Liver (tissue), 8 donors: ENCODE measurements at regions not wholly inside any gene's neighbourhood (a gene's known extent, or its start where the extent isn't known, plus 50 kb on each side); places are given as distances from the start of the nearest gene placed in this dataset.

Experiments
- DNase-seq: peaks from one replicate; pipeline ENCODE4 v3.0.0-alpha.2; 2017; ENCODE audit warnings: low spot score
- H3K27ac ChIP-seq, 2 donors: one replicate each; pipeline ENCODE4 v1.7.0; 2013; ENCODE audit warnings: inconsistent platforms in 2 of 2, low read length in 2 of 2, control low read depth in 1 of 2, low read depth in 1 of 2, mild to moderate bottlenecking in 1 of 2
- H3K27me3 ChIP-seq, 4 donors: one replicate each; pipeline versions ENCODE4 v1.6.1 to v1.7.0; 2013; ENCODE audit warnings: low read length in 3 of 4, inconsistent platforms in 1 of 4, mild to moderate bottlenecking in 1 of 4, moderate library complexity in 1 of 4; ENCODE audit not compliant: control insufficient read depth in 4 of 4, insufficient read depth in 4 of 4
- H3K36me3 ChIP-seq, 4 donors: one replicate each; pipeline versions ENCODE4 v1.6.1 to v1.7.0; 2013; ENCODE audit warnings: low read length in 3 of 4, mild to moderate bottlenecking in 3 of 4, low read depth in 1 of 4, moderate library complexity in 1 of 4; ENCODE audit not compliant: control insufficient read depth in 4 of 4, insufficient read depth in 3 of 4
- H3K4me1 ChIP-seq, 4 donors: one replicate each; pipeline versions ENCODE4 v1.6.1 to v1.7.0; 2013; ENCODE audit warnings: low read length in 3 of 4, mild to moderate bottlenecking in 3 of 4, moderate library complexity in 1 of 4; ENCODE audit not compliant: control insufficient read depth in 4 of 4, insufficient read depth in 4 of 4
- H3K4me3 ChIP-seq, 3 donors: one replicate each; pipeline versions ENCODE4 v1.6.1 to v1.7.0; 2013; ENCODE audit warnings: low read length in 3 of 3, control low read depth in 1 of 3, low read depth in 1 of 3, mild to moderate bottlenecking in 1 of 3
- H3K9ac ChIP-seq, 2 donors: one replicate each; pipeline ENCODE4 v1.7.0; 2013; ENCODE audit warnings: low read length in 2 of 2, mild to moderate bottlenecking in 2 of 2, moderate library complexity in 2 of 2, control low read depth in 1 of 2, low read depth in 1 of 2
- H3K9me3 ChIP-seq, 4 donors: one replicate each; pipeline versions ENCODE4 v1.6.1 to v1.7.0; 2013; ENCODE audit warnings: low read length in 3 of 4; ENCODE audit not compliant: control insufficient read depth in 4 of 4
- CTCF ChIP-seq: fragments of 150-350 bp; IDR thresholded peaks from 2 replicates; pipeline ENCODE4 v1.5.1; 2017; ENCODE audit warnings: improper control_type of control experiment, low read depth, low read length; ENCODE audit not compliant: missing input control
- EGR1 ChIP-seq, 2 donors: IDR thresholded peaks; 2 replicates each; pipeline ENCODE4 v1.6.1; 2016 to 2018; ENCODE audit warnings: antibody characterized with exemption in 2 of 2, low read depth in 2 of 2
- FOXA1 ChIP-seq: IDR thresholded peaks from 2 replicates; pipeline ENCODE4 v1.6.1; 2016; ENCODE audit warnings: antibody characterized with exemption
- FOXA2 ChIP-seq: IDR thresholded peaks from 2 replicates; pipeline ENCODE4 v1.6.1; 2016; ENCODE audit warnings: antibody characterized with exemption
- GABPA ChIP-seq, 2 donors: IDR thresholded peaks in 1 of 2; conservative IDR thresholded peaks in 1 of 2; 2 replicates each; pipeline ENCODE4 v1.6.1; 2016; ENCODE audit warnings: antibody characterized with exemption in 2 of 2, mild to moderate bottlenecking in 1 of 2, moderate library complexity in 1 of 2
- HNF4A ChIP-seq, 2 donors: conservative IDR thresholded peaks; 2 replicates each; pipeline ENCODE4 v1.6.1; 2016; ENCODE audit warnings: antibody characterized with exemption in 2 of 2, mild to moderate bottlenecking in 2 of 2
- HNF4G ChIP-seq: IDR thresholded peaks from 2 replicates; pipeline ENCODE4 v1.6.1; 2016; ENCODE audit warnings: antibody characterized with exemption
- JUND ChIP-seq, 2 donors: IDR thresholded peaks; 2 replicates each; pipeline ENCODE4 v1.6.1; 2016; ENCODE audit warnings: antibody characterized with exemption in 2 of 2
- NR2F2 ChIP-seq: IDR thresholded peaks from 2 replicates; pipeline ENCODE4 v1.6.1; 2016; ENCODE audit warnings: antibody characterized with exemption
- RAD21 ChIP-seq, 2 donors: IDR thresholded peaks; 2 replicates each; pipeline ENCODE4 v1.6.1; 2016; ENCODE audit warnings: antibody characterized with exemption in 2 of 2, mild to moderate bottlenecking in 2 of 2
- REST ChIP-seq: IDR thresholded peaks from 2 replicates; pipeline ENCODE4 v1.6.1; 2016; ENCODE audit warnings: antibody characterized with exemption, mild to moderate bottlenecking
- RXRA ChIP-seq, 2 donors: IDR thresholded peaks; 2 replicates each; pipeline ENCODE4 v1.6.1; 2017 to 2018; ENCODE audit warnings: antibody characterized with exemption in 2 of 2, mild to moderate bottlenecking in 1 of 2
- SP1 ChIP-seq: IDR thresholded peaks from 2 replicates; pipeline ENCODE4 v1.6.1; 2018; ENCODE audit warnings: antibody characterized with exemption, mild to moderate bottlenecking
- TAF1 ChIP-seq: conservative IDR thresholded peaks from 2 replicates; pipeline ENCODE4 v1.6.1; 2016; ENCODE audit warnings: antibody characterized with exemption, mild to moderate bottlenecking
- YY1 ChIP-seq: IDR thresholded peaks from 2 replicates; pipeline ENCODE4 v1.6.1; 2016; ENCODE audit warnings: antibody characterized with exemption, mild to moderate bottlenecking
- ZBTB33 ChIP-seq: IDR thresholded peaks from 2 replicates; pipeline ENCODE4 v1.6.1; 2016; ENCODE audit warnings: antibody characterized with exemption
- WGBS: extraction: QIAGEN DNeasy Blood & Tissue Kit; methylation state at CpG from one replicate; pipeline ENCODE4 v1.1.7; 2013; 5-methylcytosine and 5-hydroxymethylcytosine counted together
- TF ChIP-seq, protein P1 (sequence below): IDR thresholded peaks from 2 replicates; pipeline ENCODE4 v1.6.1; 2016; ENCODE audit warnings: antibody characterized with exemption
- TF ChIP-seq, protein P2 (sequence below): IDR thresholded peaks from 2 replicates; pipeline ENCODE4 v1.6.1; 2016; ENCODE audit warnings: antibody characterized with exemption
- donor health status: healthy.
- donor health status: healthy.
- donor health status: healthy.
- donor health status: healthy.
- donor health status: healthy.

DNA sequence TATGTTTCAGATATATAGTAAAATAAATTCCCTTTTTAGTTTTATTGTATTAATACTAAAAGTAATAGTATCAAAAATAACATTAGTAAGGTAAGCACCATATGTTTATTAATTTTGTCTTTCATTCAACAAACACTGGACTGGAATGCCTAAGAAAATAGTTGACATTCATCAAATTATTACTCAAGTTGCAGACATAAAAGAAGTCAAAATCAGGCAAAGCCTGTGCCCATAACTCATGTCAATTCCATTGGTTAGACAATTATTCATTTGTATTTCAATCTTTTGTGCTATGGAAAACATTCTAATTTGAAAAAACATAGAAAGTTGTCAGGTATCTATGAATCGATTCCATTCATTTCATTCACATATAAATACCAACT is 158.9 kb downstream of the CEMIP2 start:
- no peak overlapping the region for H3K27ac ChIP-seq
- TF ChIP-seq, protein P1, sequence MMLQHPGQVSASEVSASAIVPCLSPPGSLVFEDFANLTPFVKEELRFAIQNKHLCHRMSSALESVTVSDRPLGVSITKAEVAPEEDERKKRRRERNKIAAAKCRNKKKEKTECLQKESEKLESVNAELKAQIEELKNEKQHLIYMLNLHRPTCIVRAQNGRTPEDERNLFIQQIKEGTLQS, result no peak
- TF ChIP-seq, protein P2, sequence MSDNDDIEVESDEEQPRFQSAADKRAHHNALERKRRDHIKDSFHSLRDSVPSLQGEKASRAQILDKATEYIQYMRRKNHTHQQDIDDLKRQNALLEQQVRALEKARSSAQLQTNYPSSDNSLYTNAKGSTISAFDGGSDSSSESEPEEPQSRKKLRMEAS, result no peak
- TF ChIP-seq YY1 (no peak), FOXA1 (no peak), RXRA (IDR thresholded peaks at IDR 0.05) (no peak), HNF4A (conservative IDR thresholded peaks at IDR 0.05) (no peak), NR2F2 (no peak), GABPA (IDR thresholded peaks at IDR 0.05 in 1 of 2, conservative IDR thresholded peaks at IDR 0.05 in 1 of 2) (no peak)
- H3K36me3 ChIP-seq, result no peaks in the 10 kb centered on the region
- H3K9me3 ChIP-seq, result peaks cover 0 to 2% (median 0%) of the 10 kb centered on the region in 4 donors
- H3K4me1 ChIP-seq, result no peaks in the 10 kb centered on the region
- 98% methylated on average over 1 of the region's 1 CpG for WGBS
- no peaks in the 10 kb centered on the region for H3K27me3 ChIP-seq
- no peak overlapping the region for H3K9ac ChIP-seq
- H3K4me3 ChIP-seq, result no peak overlapping the region
- DNase-seq, result no peak

- Histone ChIP-seq H3K27me3 (no peaks in the 10 kb centered on the region), H3K4me3 (no peak overlapping the region), H3K9me3 (peaks cover 0 to 2% (median 0%) of the 10 kb centered on the region in 4 donors), H3K27ac (no peak overlapping the region), H3K9ac (no peak overlapping the region), H3K4me1 (no peaks in the 10 kb centered on the region), H3K36me3 (no peaks in the 10 kb centered on the region)
- TF ChIP-seq HNF4A (conservative IDR thresholded peaks at IDR 0.05), result no peak
- WGBS, result 83% methylated on average over 4 of the region's 4 CpGs
- DNase-seq, result no peak
These were observed 159.4 kb downstream of the CEMIP2 start for GRCh38 chr9:71608825-71609447.

DNA sequence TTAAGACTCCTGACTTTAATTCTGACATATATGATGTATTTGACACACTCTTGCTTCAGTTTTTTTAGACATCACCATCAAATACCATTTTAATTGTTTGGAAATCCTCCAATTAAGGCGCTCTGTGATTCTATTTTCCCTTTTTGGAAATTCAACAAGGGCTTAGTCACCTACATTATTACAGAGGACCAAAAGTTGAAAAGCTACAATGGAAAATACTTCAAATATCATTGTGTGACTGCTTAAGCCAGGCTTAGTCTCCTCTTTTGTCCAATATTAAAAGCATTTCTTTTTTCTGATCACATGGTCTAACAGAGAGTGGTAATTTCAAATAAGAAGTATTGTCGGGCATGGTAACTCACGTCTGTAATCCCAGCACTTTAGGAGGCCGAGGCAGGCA is 160.3 kb downstream of the CEMIP2 start:
- TF ChIP-seq REST, result no peak
- no peak for TF ChIP-seq JUND (IDR thresholded peaks at IDR 0.05)
- no peak for TF ChIP-seq RXRA (IDR thresholded peaks at IDR 0.05)
- TF ChIP-seq NR2F2, result no peak
- no peak for TF ChIP-seq FOXA1
- no peak for TF ChIP-seq SP1
- no peak for TF ChIP-seq RAD21 (IDR thresholded peaks at IDR 0.05)
- no peak for TF ChIP-seq YY1
- TF ChIP-seq, protein P1, result no peak
- no peak for TF ChIP-seq EGR1 (IDR thresholded peaks at IDR 0.05; ENCODE audit: low read depth in 2 of 2)
- no peak for TF ChIP-seq FOXA2
- no peak for TF ChIP-seq GABPA (IDR thresholded peaks at IDR 0.05 in 1 of 2, conservative IDR thresholded peaks at IDR 0.05 in 1 of 2)
- no peak for TF ChIP-seq HNF4G
- TF ChIP-seq, protein P2, result no peak
- TF ChIP-seq TAF1, result no peak
- no peak for TF ChIP-seq CTCF
- no peak for TF ChIP-seq ZBTB33
- no peak for TF ChIP-seq HNF4A (conservative IDR thresholded peaks at IDR 0.05)
- no peak overlapping the region for H3K4me3 ChIP-seq
- no peak overlapping the region for H3K9ac ChIP-seq
- no peaks in the 10 kb centered on the region for H3K36me3 ChIP-seq
- DNase-seq, result no peak
- H3K27ac ChIP-seq, result no peak overlapping the region
- peaks cover 0 to 2% (median 0%) of the 10 kb centered on the region in 4 donors for H3K9me3 ChIP-seq
- H3K4me1 ChIP-seq, result no peaks in the 10 kb centered on the region
- H3K27me3 ChIP-seq, result no peaks in the 10 kb centered on the region
- 95% methylated on average over 4 of the region's 4 CpGs for WGBS
